Trophoblast cell (in vitro differentiated cells and primary cell): ENCODE measurements at regions not wholly inside any gene's neighbourhood (a gene's known extent, or its start where the extent isn't known, plus 50 kb on each side); places are given as distances from the start of the nearest gene placed in this dataset.

ENCODE experiments used
- DNase-seq, 2 donors: peaks; one replicate each; pipeline ENCODE4 v3.0.0-alpha.2; 2016
- H2AFZ ChIP-seq: 2 replicates; pipeline ENCODE4 v1.6.1; 2013; ENCODE audit warnings: low read length, moderate library complexity, mild to moderate bottlenecking; ENCODE audit not compliant: insufficient read depth, poor library complexity
- H2AK5ac ChIP-seq: 2 replicates; pipeline ENCODE4 v1.6.1; 2013; ENCODE audit warnings: mild to moderate bottlenecking, low read length
- H2BK120ac ChIP-seq: 2 replicates; pipeline ENCODE4 v1.6.1; 2013; ENCODE audit warnings: low read length, mild to moderate bottlenecking, moderate library complexity; ENCODE audit not compliant: insufficient read depth, poor library complexity
- H2BK12ac ChIP-seq: 2 replicates; pipeline ENCODE4 v1.6.1; 2013; ENCODE audit warnings: mild to moderate bottlenecking, low read length, moderate library complexity
- H2BK5ac ChIP-seq: 2 replicates; pipeline ENCODE4 v1.6.1; 2013; ENCODE audit warnings: low read length, low read depth, moderate library complexity, mild to moderate bottlenecking; ENCODE audit not compliant: poor library complexity
- H3K14ac ChIP-seq: 2 replicates; pipeline ENCODE4 v1.6.1; 2013; ENCODE audit warnings: mild to moderate bottlenecking, low read length
- H3K18ac ChIP-seq: 2 replicates; pipeline ENCODE4 v1.6.1; 2013; ENCODE audit warnings: mild to moderate bottlenecking, low read length
- H3K23ac ChIP-seq: 2 replicates; pipeline ENCODE4 v1.6.1; 2013; ENCODE audit warnings: low read length
- H3K27ac ChIP-seq: 2 replicates; pipeline ENCODE4 v1.5.1; 2013; ENCODE audit warnings: low read depth, mild to moderate bottlenecking, inconsistent platforms, low read length, moderate library complexity
- H3K27me3 ChIP-seq: 2 replicates; pipeline ENCODE4 v1.6.1; 2013; ENCODE audit warnings: inconsistent platforms, mild to moderate bottlenecking, low read length, moderate library complexity; ENCODE audit not compliant: insufficient read depth
- H3K36me3 ChIP-seq, 2 experiments: 1 replicate in 1 of 2; 2 replicates in 1 of 2; pipeline ENCODE4 v1.6.1; 2013; ENCODE audit warnings: low read length in 2 of 2, mild to moderate bottlenecking in 2 of 2, moderate library complexity in 1 of 2; ENCODE audit not compliant: insufficient read depth in 2 of 2, control insufficient read depth in 1 of 2
- H3K4ac ChIP-seq: 2 replicates; pipeline ENCODE4 v1.6.1; 2013; ENCODE audit warnings: low read depth, mild to moderate bottlenecking, low read length, moderate library complexity
- H3K4me1 ChIP-seq, 2 experiments: 1 replicate in 1 of 2; 2 replicates in 1 of 2; pipeline ENCODE4 v1.6.1; 2013; ENCODE audit warnings: low read length in 2 of 2, mild to moderate bottlenecking in 2 of 2, moderate library complexity in 1 of 2; ENCODE audit not compliant: insufficient read depth in 2 of 2, control insufficient read depth in 1 of 2
- H3K4me2 ChIP-seq: 2 replicates; pipeline ENCODE4 v1.6.1; 2013; ENCODE audit warnings: inconsistent platforms, mild to moderate bottlenecking, low read length, moderate library complexity
- H3K4me3 ChIP-seq: 2 replicates; pipeline ENCODE4 v1.5.1; 2013; ENCODE audit warnings: mild to moderate bottlenecking, low read depth, low read length, inconsistent platforms
- H3K79me1 ChIP-seq: one replicate; pipeline ENCODE4 v1.6.1; 2013; ENCODE audit warnings: low read length
- H3K79me2 ChIP-seq: 2 replicates; pipeline ENCODE4 v1.6.1; 2013; ENCODE audit warnings: low read length, mild to moderate bottlenecking; ENCODE audit not compliant: control insufficient read depth, insufficient read depth, poor library complexity
- H3K9ac ChIP-seq: 2 replicates; pipeline ENCODE4 v1.6.1; 2013; ENCODE audit warnings: mild to moderate bottlenecking, low read length
- H3K9me3 ChIP-seq: 2 replicates; pipeline ENCODE4 v1.6.1; 2013; ENCODE audit warnings: low read depth, mild to moderate bottlenecking, control low read depth, inconsistent platforms, low read length; ENCODE audit not compliant: insufficient read depth
- H4K12ac ChIP-seq: 2 replicates; pipeline ENCODE4 v1.6.1; 2013; ENCODE audit warnings: low read depth, mild to moderate bottlenecking, low read length, moderate library complexity
- H4K8ac ChIP-seq: 2 replicates; pipeline ENCODE4 v1.6.1; 2013; ENCODE audit warnings: low read depth, mild to moderate bottlenecking, low read length, moderate library complexity
- H4K91ac ChIP-seq: one replicate; pipeline ENCODE4 v1.6.1; 2013; ENCODE audit warnings: low read depth, mild to moderate bottlenecking, low read length, moderate library complexity
- WGBS: extraction: QIAGEN DNeasy Blood & Tissue Kit; methylation state at CpG from one replicate; pipeline ENCODE4 v1.1.7; 2013; ENCODE audit warnings: missing lambda C conversion rate; ENCODE audit not compliant: insufficient read length, insufficient coverage; ENCODE audit errors: extremely low coverage; 5-methylcytosine and 5-hydroxymethylcytosine counted together

DNA sequence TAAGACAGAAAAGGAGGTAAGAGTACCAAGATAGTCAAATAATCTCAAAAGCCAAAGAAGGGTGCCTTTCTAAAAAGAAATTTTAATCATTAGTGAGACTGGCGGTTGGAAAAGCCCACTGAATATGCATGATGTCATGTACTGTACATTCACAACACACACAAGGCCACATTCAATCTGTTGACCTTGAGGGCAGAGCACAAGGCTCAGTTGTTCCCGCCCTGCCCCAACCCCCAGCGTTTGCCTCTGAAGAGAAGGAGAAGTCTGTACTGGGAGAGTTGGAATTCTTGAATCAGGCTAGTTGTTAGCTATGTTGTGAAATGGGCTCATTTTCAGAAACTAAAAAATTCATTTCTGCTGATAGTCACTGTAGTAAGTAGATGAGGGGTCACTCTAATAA lies 50.2 kb upstream of the NID2 start:
- Histone ChIP-seq H3K4me3 (no peak overlapping the region), H4K8ac (no peak overlapping the region), H3K9me3 (peaks cover 3% of the 10 kb centered on the region), H3K4me2 (no peak overlapping the region), H2AFZ (no peak overlapping the region), H3K9ac (no peak overlapping the region), H3K27me3 (no peaks in the 10 kb centered on the region), H3K27ac (no peak overlapping the region), H4K12ac (no peak overlapping the region), H3K79me2 (no peaks in the 10 kb centered on the region), H2AK5ac (no peak overlapping the region), H3K18ac (no peak overlapping the region), H3K36me3 (no peaks in the 10 kb centered on the region), H2BK5ac (no peak overlapping the region), H2BK12ac (no peak overlapping the region), H2BK120ac (no peak overlapping the region), H3K23ac (no peak overlapping the region), H3K79me1 (no peaks in the 10 kb centered on the region), H4K91ac (no peak overlapping the region), H3K14ac (no peak overlapping the region), H3K4ac (no peak overlapping the region), H3K4me1 (no peaks in the 10 kb centered on the region)
- DNase-seq = peak in 1 of 2 donors; percentile 18
- WGBS = no CpG with 5 or more reads among the region's 3 CpGs
